ENCODE measurements at regions not wholly inside any gene's neighbourhood (a gene's known extent, or its start where the extent isn't known, plus 50 kb on each side); places are given as distances from the start of the nearest gene placed in this dataset.
"Not testable (repeated sequence)": the region's sequence is repeated elsewhere in the genome, so short reads cannot be mapped to it uniquely, and the experiment has no call there.

GRCh38 chr6:7030968-7031367, 76.8 kb upstream of the RREB1 start:
- CTCF ChIA-PET; H3K36me3 Mint-ChIP-seq (ENCODE audit: low read depth); POLR2A ChIA-PET; H3K4me3 Mint-ChIP-seq; DNase-seq; H3K27ac Mint-ChIP-seq; H3K9me3 Mint-ChIP-seq (ENCODE audit: insufficient read depth); ATAC-seq; H3K4me1 Mint-ChIP-seq (ENCODE audit: low read depth): not testable (repeated sequence)
- peaks cover 24% of the 10 kb centered on the region for H3K27me3 Mint-ChIP-seq (ENCODE audit: low read depth)

DNA sequence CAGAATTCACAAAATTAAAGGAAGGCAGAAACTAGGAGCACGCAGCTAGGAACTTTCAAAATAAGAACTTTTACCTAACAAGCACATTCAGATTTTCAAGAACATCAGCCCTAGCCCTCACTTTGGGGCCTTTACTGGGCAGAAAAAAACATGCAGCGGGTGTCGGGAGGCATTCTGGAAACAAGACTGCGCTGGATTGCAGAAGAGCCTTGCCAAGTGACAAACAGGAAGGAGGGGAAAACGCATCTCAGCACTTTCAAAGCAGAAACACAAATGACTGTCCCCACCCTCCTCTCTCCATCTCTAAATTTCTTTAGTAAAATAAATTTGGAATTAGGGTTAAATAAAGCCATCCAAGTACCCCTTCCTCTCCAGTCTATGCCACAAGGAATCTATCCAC, 74.6 kb upstream of the RREB1 start:
- no peaks in the 10 kb centered on the region for H3K36me3 Mint-ChIP-seq (ENCODE audit: low read depth)
- DNase-seq (no peak), ATAC-seq (no peak)
- H3K9me3 Mint-ChIP-seq (ENCODE audit: insufficient read depth) = no peaks in the 10 kb centered on the region
- ChIA-PET POLR2A (no interaction called here), CTCF (no interaction called here)
- no peak overlapping the region for H3K4me3 Mint-ChIP-seq
- H3K27ac Mint-ChIP-seq = no peak overlapping the region
- H3K27me3 Mint-ChIP-seq (ENCODE audit: low read depth) = peaks cover 27% of the 10 kb centered on the region
- H3K4me1 Mint-ChIP-seq (ENCODE audit: low read depth) = no peaks in the 10 kb centered on the region

DNA sequence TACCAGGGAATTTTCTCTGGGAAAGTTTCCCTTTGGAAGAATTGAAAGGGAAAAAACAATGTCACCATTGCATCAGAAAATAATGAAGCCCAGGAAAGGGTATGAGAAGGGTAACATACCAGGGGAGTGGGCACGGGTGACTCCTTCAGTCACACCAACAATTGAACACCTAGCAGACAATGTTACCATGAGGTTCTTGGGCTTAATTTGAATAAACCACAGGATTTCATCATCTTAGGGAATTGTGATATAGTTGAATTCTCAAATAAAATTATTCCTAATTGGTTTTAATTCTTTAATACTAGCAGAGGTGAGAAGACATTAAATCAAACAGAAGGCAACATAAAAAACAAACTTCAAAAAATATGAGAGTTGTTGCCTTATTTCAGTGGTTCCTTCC, 73.7 kb upstream of the RREB1 start:
- Mint-ChIP-seq H3K27me3 (ENCODE audit: low read depth) (peaks cover 25% of the 10 kb centered on the region), H3K4me1 (ENCODE audit: low read depth) (no peaks in the 10 kb centered on the region), H3K9me3 (ENCODE audit: insufficient read depth) (no peaks in the 10 kb centered on the region), H3K36me3 (ENCODE audit: low read depth) (no peaks in the 10 kb centered on the region), H3K4me3 (no peak overlapping the region), H3K27ac (no peak overlapping the region)
- ChIA-PET CTCF (no interaction called here), POLR2A (no interaction called here)
- ATAC-seq (no peak), DNase-seq (no peak)

DNA sequence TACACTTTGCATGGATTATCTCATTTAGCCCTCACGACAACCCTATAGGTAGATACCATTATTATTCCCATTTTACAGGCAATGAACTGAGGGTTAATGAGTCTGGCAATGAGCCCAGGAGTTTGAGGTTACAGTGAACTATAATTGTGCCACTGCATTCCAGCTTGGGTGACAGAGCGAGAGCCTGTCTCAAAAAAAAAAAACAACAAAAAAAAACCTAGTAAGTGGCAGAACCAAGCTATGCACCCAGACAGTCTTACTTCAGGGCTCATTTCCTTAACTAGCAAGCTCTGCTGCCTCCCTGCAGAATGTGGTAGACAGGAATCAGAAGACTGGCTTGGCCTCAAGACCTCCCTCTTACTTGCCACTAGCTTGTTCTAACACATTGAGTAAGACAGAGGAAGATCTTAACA, 71.9 kb upstream of the RREB1 start:
- Mint-ChIP-seq H3K9me3 (ENCODE audit: insufficient read depth) (no peaks in the 10 kb centered on the region), H3K27me3 (ENCODE audit: low read depth) (peaks cover 17% of the 10 kb centered on the region), H3K27ac (no peak overlapping the region), H3K36me3 (ENCODE audit: low read depth) (no peaks in the 10 kb centered on the region), H3K4me3 (no peak overlapping the region), H3K4me1 (ENCODE audit: low read depth) (no peaks in the 10 kb centered on the region)
- no peak for DNase-seq
- ATAC-seq = no peak
- CTCF ChIA-PET = no interaction called here
- POLR2A ChIA-PET = interaction anchor here (0.6 kb wide), 1 partner anchor 38 kb away, joined by 3 read pairs; no protein-coding TSS in a partner anchor

DNA sequence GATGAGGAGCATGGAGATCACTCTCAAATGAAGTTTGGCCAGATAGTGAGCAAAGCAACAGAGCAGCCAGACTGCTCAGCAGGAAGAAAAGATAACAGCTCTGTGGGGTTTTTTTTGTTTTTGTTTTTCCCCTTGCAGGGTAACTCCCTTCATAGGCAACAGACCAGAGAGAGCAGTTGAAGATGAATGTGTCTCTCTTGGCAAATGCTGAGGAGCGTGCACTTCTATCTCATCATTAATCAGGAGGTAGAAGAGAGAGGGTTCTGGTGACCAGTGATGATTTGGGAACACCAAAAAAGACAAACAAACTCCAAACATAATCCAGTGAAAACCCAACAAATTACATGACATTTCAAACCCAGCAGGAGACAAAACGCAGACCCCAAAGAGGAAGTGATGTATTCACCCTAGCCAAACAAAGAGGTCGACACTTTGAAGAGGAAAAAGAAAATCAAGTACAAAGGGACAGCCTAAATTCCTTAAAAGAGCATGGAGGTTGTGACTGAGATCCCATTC, 66.2 kb upstream of the RREB1 start:
- Mint-ChIP-seq H3K4me1 (ENCODE audit: low read depth) (peaks cover 21% of the 10 kb centered on the region), H3K9me3 (ENCODE audit: insufficient read depth) (no peaks in the 10 kb centered on the region), H3K27ac (peak overlapping the region; percentile 48), H3K36me3 (ENCODE audit: low read depth) (no peaks in the 10 kb centered on the region), H3K27me3 (ENCODE audit: low read depth) (peaks cover 16% of the 10 kb centered on the region), H3K4me3 (no peak overlapping the region)
- ATAC-seq (no peak), DNase-seq (no peak)
- CTCF ChIA-PET = no interaction called here
- POLR2A ChIA-PET = no interaction called here

GRCh38 chr6:7042056-7042653, 65.6 kb upstream of the RREB1 start:
- Mint-ChIP-seq H3K27ac (peak overlapping the region; percentile 48), H3K9me3 (ENCODE audit: insufficient read depth) (no peaks in the 10 kb centered on the region), H3K4me3 (no peak overlapping the region), H3K27me3 (ENCODE audit: low read depth) (peaks cover 16% of the 10 kb centered on the region), H3K36me3 (ENCODE audit: low read depth) (no peaks in the 10 kb centered on the region), H3K4me1 (ENCODE audit: low read depth) (peaks cover 21% of the 10 kb centered on the region)
- ATAC-seq = no peak
- ChIA-PET POLR2A (no interaction called here), CTCF (no interaction called here)
- peak; percentile 24 for DNase-seq

- Mint-ChIP-seq H3K4me1 (ENCODE audit: low read depth) (peaks cover 21% of the 10 kb centered on the region), H3K4me3 (no peak overlapping the region), H3K27ac (no peak overlapping the region), H3K36me3 (ENCODE audit: low read depth) (no peaks in the 10 kb centered on the region), H3K9me3 (ENCODE audit: insufficient read depth) (no peaks in the 10 kb centered on the region), H3K27me3 (ENCODE audit: low read depth) (peaks cover 11% of the 10 kb centered on the region)
- ATAC-seq = no peak
- no peak for DNase-seq
- ChIA-PET POLR2A (no interaction called here), CTCF (no interaction called here)
Measured at GRCh38 chr6:7042654-7043545, 64.9 kb upstream of the RREB1 start.

DNA sequence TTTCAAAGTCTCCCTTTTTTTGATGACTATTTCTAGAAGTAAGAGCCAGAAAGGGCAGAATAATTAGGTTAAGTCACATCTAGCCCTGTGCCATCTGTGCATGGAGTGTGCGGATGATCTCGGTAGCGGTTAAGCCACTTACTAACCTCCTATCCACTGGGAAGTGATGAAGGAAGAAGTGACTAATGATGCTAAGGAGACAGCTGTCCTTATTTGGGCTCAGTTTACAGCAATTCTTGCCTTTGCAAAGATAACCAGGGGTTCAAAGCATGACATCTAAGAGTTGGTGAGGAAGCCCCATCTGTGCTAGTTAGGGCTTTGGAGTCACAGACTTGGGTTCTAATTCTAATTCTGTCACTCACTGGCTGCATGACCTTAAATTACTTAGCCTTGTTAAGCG, 62.4 kb upstream of the RREB1 start:
- Mint-ChIP-seq H3K9me3 (ENCODE audit: insufficient read depth) (no peaks in the 10 kb centered on the region), H3K4me1 (ENCODE audit: low read depth) (peaks cover 21% of the 10 kb centered on the region), H3K27ac (no peak overlapping the region), H3K36me3 (ENCODE audit: low read depth) (no peaks in the 10 kb centered on the region), H3K27me3 (ENCODE audit: low read depth) (peaks cover 15% of the 10 kb centered on the region), H3K4me3 (no peak overlapping the region)
- ChIA-PET CTCF (interaction anchor here (1.2 kb wide), 1 partner anchor 44 kb away, joined by 3 read pairs; no protein-coding TSS in a partner anchor), POLR2A (interaction anchor here (0.7 kb wide), 1 partner anchor 130 kb away, joined by 4 read pairs; no protein-coding TSS in a partner anchor)
- ATAC-seq (no peak), DNase-seq (no peak)

- H3K4me1 Mint-ChIP-seq (ENCODE audit: low read depth) = peaks cover 21% of the 10 kb centered on the region
- ATAC-seq (no peak), DNase-seq (no peak)
- POLR2A ChIA-PET = interaction anchor here (0.7 kb wide), 1 partner anchor 130 kb away, joined by 4 read pairs; no protein-coding TSS in a partner anchor
- H3K9me3 Mint-ChIP-seq (ENCODE audit: insufficient read depth) = no peaks in the 10 kb centered on the region
- CTCF ChIA-PET = interaction anchor here (1.2 kb wide), 1 partner anchor 45 kb away, joined by 3 read pairs; no protein-coding TSS in a partner anchor
- no peak overlapping the region for H3K27ac Mint-ChIP-seq
- H3K4me3 Mint-ChIP-seq = no peak overlapping the region
- peaks cover 19% of the 10 kb centered on the region for H3K27me3 Mint-ChIP-seq (ENCODE audit: low read depth)
- no peaks in the 10 kb centered on the region for H3K36me3 Mint-ChIP-seq (ENCODE audit: low read depth)
Measured at GRCh38 chr6:7045746-7046145, 62.0 kb upstream of the RREB1 start.

- no peak for DNase-seq
- Mint-ChIP-seq H3K4me1 (ENCODE audit: low read depth) (peaks cover 10% of the 10 kb centered on the region), H3K9me3 (ENCODE audit: insufficient read depth) (no peaks in the 10 kb centered on the region), H3K27me3 (ENCODE audit: low read depth) (peaks cover 20% of the 10 kb centered on the region), H3K36me3 (ENCODE audit: low read depth) (no peaks in the 10 kb centered on the region), H3K4me3 (no peak overlapping the region), H3K27ac (no peak overlapping the region)
- ChIA-PET CTCF (interaction anchor here (1.2 kb wide), 1 partner anchor 59 kb away, joined by 3 read pairs; no protein-coding TSS in a partner anchor), POLR2A (no interaction called here)
- no peak for ATAC-seq
Measured at GRCh38 chr6:7047128-7047527, 60.6 kb upstream of the RREB1 start.

- POLR2A ChIA-PET = interaction anchor here (1.0 kb wide), 1 partner anchor 363 kb away, joined by 3 read pairs; no protein-coding TSS in a partner anchor
- DNase-seq (no peak), ATAC-seq (no peak)
- no peaks in the 10 kb centered on the region for H3K9me3 Mint-ChIP-seq (ENCODE audit: insufficient read depth)
- peaks cover 26% of the 10 kb centered on the region for H3K27me3 Mint-ChIP-seq (ENCODE audit: low read depth)
- H3K4me1 Mint-ChIP-seq (ENCODE audit: low read depth) = peaks cover 8% of the 10 kb centered on the region
- CTCF ChIA-PET = interaction anchor here (1.2 kb wide), 1 partner anchor 58 kb away, joined by 3 read pairs; no protein-coding TSS in a partner anchor
- H3K4me3 Mint-ChIP-seq = no peak overlapping the region
- no peak overlapping the region for H3K27ac Mint-ChIP-seq
- H3K36me3 Mint-ChIP-seq (ENCODE audit: low read depth) = no peaks in the 10 kb centered on the region
Measured at GRCh38 chr6:7047966-7048365, 59.8 kb upstream of the RREB1 start.

GRCh38 chr6:7048894-7049293, 58.9 kb upstream of the RREB1 start:
- ATAC-seq (no peak), DNase-seq (no peak)
- no peak overlapping the region for H3K27ac Mint-ChIP-seq
- H3K36me3 Mint-ChIP-seq (ENCODE audit: low read depth) = no peaks in the 10 kb centered on the region
- H3K27me3 Mint-ChIP-seq (ENCODE audit: low read depth) = peaks cover 31% of the 10 kb centered on the region
- ChIA-PET CTCF (no interaction called here), POLR2A (no interaction called here)
- no peaks in the 10 kb centered on the region for H3K9me3 Mint-ChIP-seq (ENCODE audit: insufficient read depth)
- H3K4me1 Mint-ChIP-seq (ENCODE audit: low read depth) = peaks cover 6% of the 10 kb centered on the region
- H3K4me3 Mint-ChIP-seq = no peak overlapping the region

All from activated CD8-positive, alpha-beta T cell treated with anti-CD3 and anti-CD28 coated beads, Interleukin-2, amount 10 ng/mL, durations not matched to agents 7 days and 5 days (primary cell).